Heart right ventricle (tissue), 16 donors: ENCODE measurements at regions not wholly inside any gene's neighbourhood (a gene's known extent, or its start where the extent isn't known, plus 50 kb on each side); places are given as distances from the start of the nearest gene placed in this dataset.

ENCODE experiments used
- ATAC-seq, 8 donors: fragments of 200-7000 bp; cut with Tn5 transposase; one replicate each; pipeline ENCODE4 v1.9.1; 2020; ENCODE audit warnings: mild to moderate bottlenecking in 8 of 8, moderate library complexity in 8 of 8, moderate number of reproducible peaks in 1 of 8
- DNase-seq, 2 donors: peaks; one replicate each; pipeline ENCODE4 v3.0.0-alpha.2; 2020
- H3K27ac ChIP-seq, 10 donors: fragments of 200-600 bp; sonication (generic) in 2 of 10; one replicate each; pipeline versions ENCODE4 v1.5.0 to v1.8.0; 2020 to 2022; ENCODE audit warnings: mild to moderate bottlenecking in 3 of 10
- H3K27me3 ChIP-seq, 7 donors: fragments of 200-600 bp; one replicate each; pipeline ENCODE4 v1.8.0; 2021 to 2022; ENCODE audit warnings: mild to moderate bottlenecking in 2 of 7
- H3K36me3 ChIP-seq, 9 donors: fragments of 200-600 bp; sonication (generic) in 1 of 9; one replicate each; pipeline versions ENCODE4 v1.5.0 to v1.8.0; 2020 to 2022; ENCODE audit warnings: mild to moderate bottlenecking in 2 of 9
- H3K4me1 ChIP-seq, 9 donors: fragments of 200-600 bp; sonication (generic) in 1 of 9; one replicate each; pipeline versions ENCODE4 v1.5.0 to v1.8.0; 2020 to 2022; ENCODE audit warnings: mild to moderate bottlenecking in 4 of 9
- H3K4me3 ChIP-seq, 10 donors: fragments of 200-600 bp; sonication (generic) in 2 of 10; one replicate each; pipeline versions ENCODE4 v1.5.0 to v1.8.0; 2020 to 2022; ENCODE audit warnings: mild to moderate bottlenecking in 7 of 10, moderate library complexity in 2 of 10
- H3K9me3 ChIP-seq, 11 donors: fragments of 200-600 bp in 10 of 11; sonication (generic) in 2 of 11; one replicate each; pipeline versions ENCODE4 v1.5.0 to v1.8.0; 2013 to 2022; ENCODE audit warnings: mild to moderate bottlenecking in 2 of 11, control low read depth in 1 of 11, moderate library complexity in 1 of 11
- CTCF ChIP-seq, 9 donors: fragments of 200-600 bp; sonication (generic) in 2 of 9; IDR thresholded peaks; one replicate each; pipeline versions ENCODE4 v1.5.0 to v1.8.0; 2021 to 2022; ENCODE audit warnings: antibody characterized with exemption in 9 of 9, mild to moderate bottlenecking in 5 of 9, moderate library complexity in 1 of 9
- WGBS, 2 donors: extraction: QIAGEN DNeasy Blood & Tissue Kit; methylation state at CpG; one replicate each; pipeline ENCODE4 v1.1.7; 2013; ENCODE audit warnings: inconsistent platforms in 1 of 2; 5-methylcytosine and 5-hydroxymethylcytosine counted together
- intact Hi-C, 10 donors: fragments of 100-400 bp; cut with DNase I; formaldehyde crosslinking; loops; one replicate each; pipeline versions ENCODE4 v1.11.1 to v1.14.2; 2022
- donor health status: Arrhythmogenic right ventricular cardiomyopathy.
- donor health status: ischemic (EF 13 %, LVEDD 7.1; RV severe dilation, severe dysfunction).
- donor health status: healthy with polysubstance abuse.
- donor health status: DM: no; HTN: yes; CAD: no.
- donor health status: DM: no; HTN: no; CAD: no.
- donor health status: ischemic (EF 25% LVEDD 6.9; RV normal size, moderate dysfunction).
- donor health status: ischemic (EF 25% LVEDD 5.7; RV mildly dilated, moderate dysfunction).
- donor health status: healthy.
- donor health status: DM: yes; HTN: yes; CAD: no.
- donor health status: Ischemic cardiomyopathy.
- donor health status: ischemic (EF 35%, LVEDD 5.7; RV mildly dilated, moderate dysfunction).
- donor health status: nonischemic (EF 11% LVEDD 7.7; RV severe dilation, severe dysfunction).
- donor health status: DM: yes; HTN: yes; CAD: no.
- donor health status: PGD.
- donor health status: ischemic (EF 29% LVEDD 5.4; RV normal size, mild dysfunction).
- donor health status: nonischemic (EF 23%, LVEDD 6.1; RV moderate dilation, normal function).

GRCh38 chr2:150387586-150388288, 99.7 kb downstream of the RND3 start:
- Histone ChIP-seq H3K36me3 (no peaks in the 10 kb centered on the region), H3K9me3 (peaks cover 0 to 33% (median 12%) of the 10 kb centered on the region in 11 donors), H3K27me3 (no peaks in the 10 kb centered on the region), H3K4me1 (no peaks in the 10 kb centered on the region), H3K4me3 (no peak overlapping the region), H3K27ac (no peak overlapping the region)
- TF ChIP-seq CTCF (IDR thresholded peaks at IDR 0.05), result no peak
- intact Hi-C loops, result no loop called here
- 88 to 93% methylated on average over 4 of the region's 4 CpGs for WGBS, 2 donors
- DNase-seq (no peak), ATAC-seq (peak in 1 of 8 donors; percentile 27)

- Histone ChIP-seq H3K27me3 (no peaks in the 10 kb centered on the region), H3K4me1 (no peaks in the 10 kb centered on the region), H3K4me3 (no peak overlapping the region), H3K36me3 (no peaks in the 10 kb centered on the region), H3K27ac (no peak overlapping the region), H3K9me3 (peaks cover 0 to 39% (median 20%) of the 10 kb centered on the region in 11 donors)
- TF ChIP-seq CTCF (IDR thresholded peaks at IDR 0.05), result no peak
- ATAC-seq, result no peak
- intact Hi-C loops, result no loop called here
- no peak for DNase-seq
- WGBS, 2 donors, result 49 to 65% methylated on average over 1 of the region's 1 CpG
Observed at GRCh38 chr2:150385211-150385610, 102.3 kb downstream of the RND3 start.

- Histone ChIP-seq H3K27ac (peak overlapping the region in 1 of 10 donors; percentile 40), H3K27me3 (no peaks in the 10 kb centered on the region)
- intact Hi-C loops, result no loop called here
Observed at GRCh38 chr2:150383587-150383986, 103.9 kb downstream of the RND3 start.

GRCh38 chr2:150379166-150379565, 108.3 kb downstream of the RND3 start:
- Histone ChIP-seq H3K27ac (no peak overlapping the region), H3K36me3 (no peaks in the 10 kb centered on the region), H3K9me3 (peaks cover 0 to 13% (median 7%) of the 10 kb centered on the region in 11 donors), H3K4me1 (peaks cover 0 to 7% (median 0%) of the 10 kb centered on the region in 9 donors), H3K27me3 (no peaks in the 10 kb centered on the region), H3K4me3 (no peak overlapping the region)
- DNase-seq (no peak), ATAC-seq (no peak)
- no peak for TF ChIP-seq CTCF (IDR thresholded peaks at IDR 0.05)
- intact Hi-C loops, result no loop called here

More at GRCh38 chr2:150383587-150383986, 103.9 kb downstream of the RND3 start:
- peaks cover 0 to 39% (median 20%) of the 10 kb centered on the region in 11 donors for H3K9me3 ChIP-seq
- no peak for DNase-seq
- no peaks in the 10 kb centered on the region for H3K36me3 ChIP-seq
- no peak overlapping the region for H3K4me3 ChIP-seq
- peaks cover 0 to 7% (median 0%) of the 10 kb centered on the region in 9 donors for H3K4me1 ChIP-seq
- ATAC-seq, result peak in 3 of 8 donors; percentile 34 to 51 (median 38)
- TF ChIP-seq CTCF (IDR thresholded peaks at IDR 0.05), result no peak
